Endothelial cell of hepatic sinusoid (primary cell): ENCODE measurements at regions not wholly inside any gene's neighbourhood (a gene's known extent, or its start where the extent isn't known, plus 50 kb on each side); places are given as distances from the start of the nearest gene placed in this dataset.

Experiments used
- in situ Hi-C: cut with HindIII; loops from 2 replicates; pipeline ENCODE4 v1.10.0; 2017; ENCODE audit warnings: low sequenced_read_pairs

DNA sequence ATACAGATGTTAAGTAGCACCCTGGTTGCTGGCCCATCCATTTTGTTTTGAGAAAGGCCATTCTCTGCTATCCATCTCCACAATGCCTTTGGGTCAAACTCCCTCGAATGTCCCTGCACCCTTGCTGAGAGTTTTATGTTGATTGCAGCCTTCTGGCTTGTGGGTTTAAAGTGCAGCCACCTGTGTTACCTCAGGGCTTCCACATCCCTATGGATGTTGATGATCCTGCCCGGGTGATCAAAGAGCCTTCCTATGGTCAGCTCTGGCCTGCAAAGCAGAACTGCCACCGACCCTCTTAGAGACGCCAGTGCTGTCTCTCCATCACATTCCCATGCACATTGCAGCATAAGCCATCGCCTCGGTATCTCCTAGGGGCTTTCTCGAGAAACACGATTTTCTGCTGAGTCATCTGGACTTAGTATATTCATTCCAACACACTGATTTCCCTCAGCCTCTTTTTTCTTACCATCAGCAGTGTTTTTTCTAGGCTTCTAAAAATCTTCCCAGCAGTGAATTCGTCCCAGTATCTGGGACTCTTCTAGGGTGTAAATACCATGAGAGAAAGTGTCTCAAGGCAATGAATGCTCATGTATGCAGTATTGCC lies 585.7 kb upstream of the TMEM132C start:
- in situ Hi-C loops = no loop called here

DNA sequence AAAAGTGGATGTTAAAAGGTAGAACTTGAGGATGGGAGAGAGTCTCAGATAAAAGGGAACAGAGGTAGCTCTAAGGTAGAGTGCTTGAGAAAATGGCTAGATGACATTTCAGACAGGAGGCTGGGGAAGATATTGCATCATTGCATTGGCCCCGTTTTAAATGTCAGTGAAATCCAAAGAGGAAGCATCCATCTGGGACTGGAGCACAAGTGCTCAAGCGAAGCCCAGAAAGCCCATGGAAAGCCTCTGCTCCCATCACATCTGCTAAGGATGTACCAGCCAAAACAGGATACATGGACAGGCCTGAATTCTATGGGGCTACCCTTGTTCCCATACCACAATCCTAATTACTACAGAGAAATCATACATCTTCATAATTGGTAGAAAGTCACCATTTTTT lies 581.5 kb upstream of the TMEM132C start:
- in situ Hi-C loops = no loop called here

DNA sequence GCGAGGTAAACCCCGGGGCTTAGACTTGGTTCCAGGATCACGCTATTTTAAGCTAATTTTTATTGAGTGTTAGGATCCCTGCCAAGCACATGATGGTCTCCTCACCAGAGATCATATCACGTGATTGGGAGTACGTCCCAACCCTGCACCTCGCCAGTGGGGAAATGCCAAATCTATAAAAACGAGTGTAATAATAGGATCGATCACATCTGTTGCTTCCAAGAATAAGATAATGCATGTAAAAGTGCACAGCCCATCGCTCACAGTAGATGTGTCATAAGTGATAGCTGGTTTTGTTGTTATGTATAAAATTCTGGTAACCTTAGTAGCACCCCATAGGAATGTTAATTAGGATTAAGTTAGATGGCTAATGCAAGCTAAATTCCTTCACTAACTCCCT lies 581.0 kb upstream of the TMEM132C start:
- in situ Hi-C loops = no loop called here

GRCh38 chr12:127687181-127687580 lies 579.8 kb upstream of the TMEM132C start:
- in situ Hi-C loops = no loop called here

DNA sequence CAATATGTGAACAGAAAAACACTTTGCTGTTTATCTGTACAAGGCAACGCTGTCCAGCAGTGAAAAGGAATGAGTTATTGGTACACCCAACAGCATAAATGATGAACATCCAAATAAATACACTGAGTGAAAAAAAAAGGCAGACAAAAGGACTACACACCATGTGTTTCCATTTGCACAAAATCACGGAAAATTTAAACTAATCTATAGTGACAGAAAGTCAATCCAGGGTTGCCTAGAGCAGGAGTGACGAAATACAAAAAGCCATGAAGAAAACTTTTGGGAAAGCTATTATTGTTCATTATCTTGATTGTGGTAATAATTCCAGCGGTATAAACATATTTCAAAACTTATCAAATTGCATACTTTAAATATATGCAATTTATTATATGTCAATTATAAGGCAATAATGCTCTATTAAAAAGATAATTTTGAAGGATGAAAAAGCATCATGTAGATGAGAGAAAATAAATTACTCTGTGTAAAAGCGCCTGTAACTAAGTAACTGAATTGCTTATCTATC lies 578.0 kb upstream of the TMEM132C start:
- in situ Hi-C loops = no loop called here

GRCh38 chr12:127690161-127690560 lies 576.8 kb upstream of the TMEM132C start:
- in situ Hi-C loops = no loop called here

DNA sequence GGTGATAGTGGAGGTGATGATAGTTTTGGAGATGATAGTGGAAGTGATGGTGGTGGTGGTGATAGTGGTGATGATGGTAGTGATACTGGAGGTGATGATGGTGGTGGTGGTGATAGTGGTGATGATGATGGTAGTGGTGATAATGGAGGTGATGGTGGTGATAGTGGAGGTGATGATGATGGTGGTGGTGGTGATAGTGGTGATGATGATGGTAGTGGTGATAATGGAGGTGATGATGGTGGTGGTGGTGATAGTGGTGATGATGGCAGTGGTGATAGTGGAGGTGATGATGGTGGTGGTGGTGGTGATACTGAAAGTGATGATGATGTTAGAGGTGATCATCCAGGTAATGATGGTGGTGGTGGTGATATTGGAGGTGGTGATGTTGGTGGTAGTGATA lies 570.0 kb upstream of the TMEM132C start:
- in situ Hi-C loops = no loop called here

GRCh38 chr12:127703026-127703425 lies 563.9 kb upstream of the TMEM132C start:
- in situ Hi-C loops = no loop called here

DNA sequence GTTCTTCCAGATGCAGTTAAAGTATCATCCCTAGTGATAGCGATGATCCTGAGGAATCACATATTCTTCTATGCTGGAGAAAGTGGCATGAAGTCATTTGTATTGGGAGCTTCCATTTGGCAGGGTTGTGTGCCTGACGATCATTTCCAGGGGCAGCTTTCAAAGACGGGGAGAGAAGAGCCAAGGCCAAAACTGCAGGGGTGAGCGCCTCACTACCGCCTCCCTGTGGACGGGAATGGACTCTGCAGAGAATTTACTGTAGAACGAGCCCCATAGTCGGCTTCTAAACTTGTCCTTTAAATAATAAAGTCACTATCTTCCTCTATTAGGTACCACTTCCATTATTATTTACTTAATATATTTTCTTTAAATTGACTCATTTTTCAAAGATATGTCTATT lies 555.9 kb upstream of the TMEM132C start:
- in situ Hi-C loops = no loop called here

DNA sequence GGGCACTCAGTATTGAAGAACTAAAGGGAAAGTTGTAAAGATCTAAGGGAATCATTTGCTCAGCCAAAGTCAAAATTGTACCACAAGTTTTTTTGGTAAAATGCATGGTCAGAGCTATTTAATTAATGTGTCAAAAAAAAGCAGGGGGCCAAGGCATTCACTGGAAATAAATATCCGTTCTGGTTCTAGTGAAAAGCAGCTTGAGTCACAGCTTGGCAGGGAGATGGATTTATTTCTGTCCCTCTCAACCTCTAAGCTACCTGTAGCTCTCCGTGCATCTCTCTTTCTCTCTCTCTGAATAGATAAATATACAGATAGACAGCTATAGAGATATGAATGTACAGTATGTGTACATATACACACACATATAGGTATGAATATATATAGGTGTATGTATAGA lies 554.4 kb upstream of the TMEM132C start:
- in situ Hi-C loops = no loop called here

- in situ Hi-C loops = no loop called here
Observed at GRCh38 chr12:127716166-127716565, 550.8 kb upstream of the TMEM132C start.

- in situ Hi-C loops = no loop called here
Observed at GRCh38 chr12:127717278-127717677, 549.7 kb upstream of the TMEM132C start.

GRCh38 chr12:127720334-127720733 lies 546.6 kb upstream of the TMEM132C start:
- in situ Hi-C loops = no loop called here

GRCh38 chr12:127722611-127723010 lies 544.4 kb upstream of the TMEM132C start:
- in situ Hi-C loops = no loop called here

- in situ Hi-C loops = no loop called here
Observed at GRCh38 chr12:127723251-127723650, 543.7 kb upstream of the TMEM132C start.

- in situ Hi-C loops = no loop called here
Observed at GRCh38 chr12:127726671-127727315, 540.2 kb upstream of the TMEM132C start.

GRCh38 chr12:127728285-127728684 lies 538.7 kb upstream of the TMEM132C start:
- in situ Hi-C loops = no loop called here

GRCh38 chr12:127728729-127729128 lies 538.2 kb upstream of the TMEM132C start:
- in situ Hi-C loops = no loop called here

GRCh38 chr12:127729381-127729780 lies 537.6 kb upstream of the TMEM132C start:
- in situ Hi-C loops = no loop called here

DNA sequence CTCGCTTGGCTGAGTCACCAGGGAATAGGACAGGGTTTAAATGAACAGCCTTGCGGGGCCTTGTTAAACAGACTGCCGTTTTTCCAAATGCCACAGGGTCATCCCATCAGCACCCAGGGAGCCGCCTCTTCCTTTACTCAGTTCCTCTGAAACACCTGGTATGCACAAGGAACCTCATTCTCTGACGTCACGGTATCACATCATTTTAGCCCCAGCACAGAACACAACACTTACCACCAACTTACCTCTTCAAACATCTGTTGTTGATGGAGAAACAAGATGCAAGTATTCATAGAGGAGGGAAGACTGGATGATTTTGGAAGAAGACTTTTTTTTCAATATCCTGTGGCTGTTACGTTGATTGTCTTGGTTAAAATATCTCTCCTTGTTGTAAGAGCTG lies 535.3 kb upstream of the TMEM132C start:
- in situ Hi-C loops = no loop called here

- in situ Hi-C loops = no loop called here
Observed at GRCh38 chr12:127742231-127742630, 524.7 kb upstream of the TMEM132C start.

- in situ Hi-C loops = no loop called here
Observed at GRCh38 chr12:127745469-127746212, 521.3 kb upstream of the TMEM132C start.
